BE2C (cell line): ENCODE measurements at regions not wholly inside any gene's neighbourhood (a gene's known extent, or its start where the extent isn't known, plus 50 kb on each side); places are given as distances from the start of the nearest gene placed in this dataset.

Source experiments
- DNase-seq: peaks from one replicate; pipeline ENCODE4 v3.0.0-alpha.2; 2020
- H3K27me3 ChIP-seq: fragments of 250-450 bp; sonication (Bioruptor Pico); 2 replicates; pipeline ENCODE4 v1.5.1; 2020; ENCODE audit warnings: mild to moderate bottlenecking
- H3K36me3 ChIP-seq: fragments of 250-450 bp; sonication (Bioruptor Pico); 2 replicates; pipeline ENCODE4 v1.5.1; 2020; ENCODE audit warnings: mild to moderate bottlenecking
- H3K4me1 ChIP-seq: fragments of 250-450 bp; sonication (Bioruptor Pico); 2 replicates; pipeline ENCODE4 v1.5.1; 2020
- H3K4me3 ChIP-seq: 2 replicates; pipeline ENCODE4 v1.5.1; 2011; ENCODE audit warnings: low read depth, low read length
- H3K9me3 ChIP-seq: fragments of 250-450 bp; sonication (Bioruptor Pico); 2 replicates; pipeline ENCODE4 v1.5.1; 2020
- TF ChIP-seq, protein P1 (sequence below): IDR thresholded peaks from 2 replicates; pipeline ENCODE4 v1.5.1; 2012; ENCODE audit warnings: mild to moderate bottlenecking, low read depth, low read length

- H3K36me3 ChIP-seq = no peaks in the 10 kb centered on the region
- H3K4me1 ChIP-seq = peaks cover 5% of the 10 kb centered on the region; the same call in 1 of the 2 replicates
- no peaks in the 10 kb centered on the region for H3K27me3 ChIP-seq
- H3K4me3 ChIP-seq = no peak overlapping the region
- TF ChIP-seq, protein P1, sequence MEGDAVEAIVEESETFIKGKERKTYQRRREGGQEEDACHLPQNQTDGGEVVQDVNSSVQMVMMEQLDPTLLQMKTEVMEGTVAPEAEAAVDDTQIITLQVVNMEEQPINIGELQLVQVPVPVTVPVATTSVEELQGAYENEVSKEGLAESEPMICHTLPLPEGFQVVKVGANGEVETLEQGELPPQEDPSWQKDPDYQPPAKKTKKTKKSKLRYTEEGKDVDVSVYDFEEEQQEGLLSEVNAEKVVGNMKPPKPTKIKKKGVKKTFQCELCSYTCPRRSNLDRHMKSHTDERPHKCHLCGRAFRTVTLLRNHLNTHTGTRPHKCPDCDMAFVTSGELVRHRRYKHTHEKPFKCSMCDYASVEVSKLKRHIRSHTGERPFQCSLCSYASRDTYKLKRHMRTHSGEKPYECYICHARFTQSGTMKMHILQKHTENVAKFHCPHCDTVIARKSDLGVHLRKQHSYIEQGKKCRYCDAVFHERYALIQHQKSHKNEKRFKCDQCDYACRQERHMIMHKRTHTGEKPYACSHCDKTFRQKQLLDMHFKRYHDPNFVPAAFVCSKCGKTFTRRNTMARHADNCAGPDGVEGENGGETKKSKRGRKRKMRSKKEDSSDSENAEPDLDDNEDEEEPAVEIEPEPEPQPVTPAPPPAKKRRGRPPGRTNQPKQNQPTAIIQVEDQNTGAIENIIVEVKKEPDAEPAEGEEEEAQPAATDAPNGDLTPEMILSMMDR = no peak
- H3K9me3 ChIP-seq = no peaks in the 10 kb centered on the region
- no peak for DNase-seq
Measured at GRCh38 chr1:191368891-191369654, 789.2 kb upstream of the RGS18 start.

DNA sequence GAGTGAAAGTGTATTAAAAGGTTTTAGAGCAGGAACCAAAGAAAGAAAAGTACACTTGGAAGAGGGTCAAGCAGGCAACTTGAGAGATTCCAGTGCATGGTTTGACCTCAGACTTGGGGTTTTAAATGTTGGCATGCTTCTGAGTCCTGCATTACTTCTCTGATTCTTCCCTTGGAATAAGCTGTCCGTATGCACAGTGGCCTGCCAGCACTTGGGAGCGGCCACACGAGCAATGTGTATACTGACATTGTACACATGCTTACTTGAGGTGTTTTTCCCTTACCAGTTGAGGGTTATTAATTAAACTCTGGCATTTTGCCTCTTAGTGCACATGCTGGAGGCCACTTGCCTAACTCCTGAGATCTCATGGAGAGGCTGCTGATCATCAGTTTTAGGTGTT lies 786.6 kb upstream of the RGS18 start:
- H3K4me1 ChIP-seq = no peaks in the 10 kb centered on the region
- no peak for DNase-seq
- no peak overlapping the region for H3K4me3 ChIP-seq
- no peaks in the 10 kb centered on the region for H3K9me3 ChIP-seq
- no peaks in the 10 kb centered on the region for H3K27me3 ChIP-seq
- no peaks in the 10 kb centered on the region for H3K36me3 ChIP-seq
- TF ChIP-seq, protein P1 = no peak

- Histone ChIP-seq H3K36me3 (no peaks in the 10 kb centered on the region), H3K4me3 (no peak overlapping the region), H3K27me3 (no peaks in the 10 kb centered on the region), H3K4me1 (peaks cover 4% of the 10 kb centered on the region; the same call in 1 of the 2 replicates), H3K9me3 (no peaks in the 10 kb centered on the region; the same call in 1 of the 2 replicates)
- TF ChIP-seq, protein P1 = no peak
- no peak for DNase-seq
Measured at GRCh38 chr1:191388283-191388682, 770.0 kb upstream of the RGS18 start.

- TF ChIP-seq, protein P1 = no peak
- Histone ChIP-seq H3K4me1 (no peaks in the 10 kb centered on the region), H3K36me3 (no peaks in the 10 kb centered on the region), H3K27me3 (no peaks in the 10 kb centered on the region), H3K9me3 (no peaks in the 10 kb centered on the region), H3K4me3 (no peak overlapping the region)
- DNase-seq = no peak
Measured at GRCh38 chr1:191396622-191397021, 761.6 kb upstream of the RGS18 start.

- no peaks in the 10 kb centered on the region for H3K27me3 ChIP-seq
- TF ChIP-seq, protein P1 = no peak
- H3K4me1 ChIP-seq = no peaks in the 10 kb centered on the region
- H3K4me3 ChIP-seq = no peak overlapping the region
- H3K36me3 ChIP-seq = no peaks in the 10 kb centered on the region
- DNase-seq = no peak
- H3K9me3 ChIP-seq = no peaks in the 10 kb centered on the region
Measured at GRCh38 chr1:191398551-191398950, 759.7 kb upstream of the RGS18 start.

DNA sequence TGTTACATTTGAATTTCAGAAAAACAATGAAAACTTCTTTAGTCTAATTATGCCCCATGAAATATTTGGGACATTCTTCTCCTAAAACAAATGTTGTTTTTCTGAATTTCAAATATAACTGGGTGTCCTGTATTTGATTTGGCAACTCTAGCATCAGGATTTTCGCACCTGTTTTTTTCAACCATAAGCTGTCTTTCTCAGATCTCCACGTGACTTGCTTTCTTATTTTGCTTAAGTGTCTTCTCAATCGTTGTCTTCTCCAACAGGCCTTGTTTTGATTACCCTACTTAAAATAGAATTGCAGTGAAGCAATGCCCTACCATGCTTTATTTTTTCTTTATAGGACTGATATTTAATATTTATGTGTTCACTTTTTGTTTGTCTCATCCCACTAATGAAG lies 752.8 kb upstream of the RGS18 start:
- TF ChIP-seq, protein P1 = no peak
- DNase-seq = no peak
- Histone ChIP-seq H3K9me3 (no peaks in the 10 kb centered on the region), H3K36me3 (no peaks in the 10 kb centered on the region), H3K4me1 (no peaks in the 10 kb centered on the region), H3K27me3 (no peaks in the 10 kb centered on the region), H3K4me3 (no peak overlapping the region)
